ENCODE measurements at regions not wholly inside any gene's neighbourhood (a gene's known extent, or its start where the extent isn't known, plus 50 kb on each side); places are given as distances from the start of the nearest gene placed in this dataset.

DNA sequence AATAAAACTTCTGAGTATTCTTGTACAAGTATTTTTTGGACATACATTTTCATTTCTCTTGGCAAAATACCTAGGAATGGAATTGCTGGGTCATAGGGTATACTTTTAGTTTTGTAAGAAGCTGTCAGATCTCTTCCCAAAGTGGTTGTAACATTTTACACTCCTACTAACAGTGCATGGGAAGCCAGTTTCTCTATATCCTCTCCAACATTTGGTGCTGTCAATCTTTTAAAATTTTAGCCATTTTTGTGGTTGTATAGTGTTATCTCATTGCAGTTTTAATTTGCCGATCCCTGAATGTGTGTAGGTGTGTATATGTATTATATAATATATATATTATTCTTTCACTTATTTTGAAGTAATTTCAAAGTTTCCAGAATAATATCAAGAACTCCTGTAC lies 63.1 kb upstream of the TMEM178A start:
- no peak overlapping the region for H3K4me3 ChIP-seq (ENCODE audit: low read depth, low read length)
- TF ChIP-seq CTCF (IDR thresholded peaks at IDR 0.05; ENCODE audit: borderline replicate concordance, insufficient read depth, low read depth, low read length), result no peak

DNA sequence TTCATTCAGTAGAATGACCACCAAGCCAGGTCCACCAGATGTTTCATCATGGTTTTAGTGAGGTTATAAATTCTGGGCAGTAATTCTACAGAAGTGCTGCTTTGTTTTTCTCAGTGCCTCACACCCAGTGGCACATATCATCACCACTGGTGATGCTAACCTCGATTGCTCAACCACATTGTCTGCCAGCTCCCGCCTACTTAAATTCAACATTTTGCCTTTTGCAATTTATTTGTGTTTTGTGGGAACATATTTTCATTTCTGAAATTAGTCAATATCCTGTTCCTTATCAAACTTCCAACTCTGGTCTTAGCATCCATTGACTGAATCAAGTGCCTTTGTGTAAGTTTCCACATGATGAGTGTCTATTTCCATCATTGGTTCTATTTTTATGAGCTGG lies 62.3 kb upstream of the TMEM178A start:
- no peak overlapping the region for H3K4me3 ChIP-seq (ENCODE audit: low read depth, low read length)
- TF ChIP-seq CTCF (IDR thresholded peaks at IDR 0.05; ENCODE audit: borderline replicate concordance, insufficient read depth, low read depth, low read length), result no peak

- H3K4me3 ChIP-seq (ENCODE audit: low read depth, low read length), result no peak overlapping the region
- no peak for TF ChIP-seq CTCF (IDR thresholded peaks at IDR 0.05; ENCODE audit: borderline replicate concordance, insufficient read depth, low read depth, low read length)
Measured at GRCh38 chr2:39604866-39605265, 60.9 kb upstream of the TMEM178A start.

- TF ChIP-seq CTCF (IDR thresholded peaks at IDR 0.05; ENCODE audit: borderline replicate concordance, insufficient read depth, low read depth, low read length), result no peak
Measured at GRCh38 chr2:39606585-39606984, 59.1 kb upstream of the TMEM178A start.

DNA sequence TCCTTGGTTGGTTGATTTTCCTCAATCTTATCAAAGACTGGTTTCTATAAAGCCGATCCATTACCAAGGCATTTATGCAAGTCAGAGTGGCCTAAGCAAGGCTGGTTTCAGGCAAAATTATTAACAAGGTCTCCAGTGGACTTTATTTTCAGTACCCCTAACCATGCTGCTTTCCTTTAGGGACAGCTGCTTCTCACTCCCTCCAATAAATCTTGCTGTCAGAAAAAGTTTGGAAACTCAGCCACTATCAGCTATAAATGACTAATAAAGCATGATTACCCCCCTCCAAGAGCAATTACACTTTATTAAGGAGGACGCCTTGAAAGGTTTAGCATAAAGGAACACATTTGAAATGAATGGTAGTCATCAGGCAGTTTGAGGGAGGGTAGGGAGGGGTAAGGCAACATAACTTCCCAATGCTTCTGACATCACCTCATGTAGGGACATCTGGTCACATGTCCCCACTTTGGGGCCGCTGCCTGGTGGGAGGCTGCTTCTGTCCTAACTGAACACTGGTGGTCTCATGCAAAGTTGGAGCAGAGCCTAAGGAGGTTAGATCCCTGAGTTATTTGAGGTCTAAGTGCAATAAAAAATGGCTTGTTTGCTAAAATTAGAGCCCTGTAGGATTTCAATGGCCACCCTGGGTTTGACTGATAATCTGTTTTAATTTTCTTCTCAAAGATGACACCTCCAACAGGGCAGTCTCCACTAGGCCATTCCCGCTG lies 58.0 kb upstream of the TMEM178A start:
- TF ChIP-seq CTCF (IDR thresholded peaks at IDR 0.05; ENCODE audit: borderline replicate concordance, insufficient read depth, low read depth, low read length), result no peak

More at GRCh38 chr2:39606585-39606984, 59.1 kb upstream of the TMEM178A start:
- no peak overlapping the region for H3K4me3 ChIP-seq (ENCODE audit: low read depth, low read length)

DNA sequence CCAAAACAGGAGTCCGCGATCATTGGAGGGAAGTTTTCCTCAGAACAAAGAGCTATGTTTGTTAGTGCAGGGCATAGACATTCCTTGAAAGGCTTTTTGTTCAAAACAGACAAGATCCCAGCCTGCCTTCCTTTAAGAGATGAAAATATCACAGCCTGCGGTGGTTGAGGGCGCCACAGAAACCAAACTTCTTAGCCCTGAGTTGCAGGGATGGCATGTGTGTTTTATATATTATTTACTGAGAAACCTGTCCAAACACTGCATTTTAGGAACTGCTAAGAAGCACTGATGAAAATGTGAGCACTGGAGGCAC lies 57.5 kb upstream of the TMEM178A start:
- no peak overlapping the region for H3K4me3 ChIP-seq (ENCODE audit: low read depth, low read length)
- TF ChIP-seq CTCF (IDR thresholded peaks at IDR 0.05; ENCODE audit: borderline replicate concordance, insufficient read depth, low read depth, low read length), result no peak

More for the DNA sequence above, 58.0 kb upstream of the TMEM178A start:
- no peak overlapping the region for H3K4me3 ChIP-seq (ENCODE audit: low read depth, low read length)

DNA sequence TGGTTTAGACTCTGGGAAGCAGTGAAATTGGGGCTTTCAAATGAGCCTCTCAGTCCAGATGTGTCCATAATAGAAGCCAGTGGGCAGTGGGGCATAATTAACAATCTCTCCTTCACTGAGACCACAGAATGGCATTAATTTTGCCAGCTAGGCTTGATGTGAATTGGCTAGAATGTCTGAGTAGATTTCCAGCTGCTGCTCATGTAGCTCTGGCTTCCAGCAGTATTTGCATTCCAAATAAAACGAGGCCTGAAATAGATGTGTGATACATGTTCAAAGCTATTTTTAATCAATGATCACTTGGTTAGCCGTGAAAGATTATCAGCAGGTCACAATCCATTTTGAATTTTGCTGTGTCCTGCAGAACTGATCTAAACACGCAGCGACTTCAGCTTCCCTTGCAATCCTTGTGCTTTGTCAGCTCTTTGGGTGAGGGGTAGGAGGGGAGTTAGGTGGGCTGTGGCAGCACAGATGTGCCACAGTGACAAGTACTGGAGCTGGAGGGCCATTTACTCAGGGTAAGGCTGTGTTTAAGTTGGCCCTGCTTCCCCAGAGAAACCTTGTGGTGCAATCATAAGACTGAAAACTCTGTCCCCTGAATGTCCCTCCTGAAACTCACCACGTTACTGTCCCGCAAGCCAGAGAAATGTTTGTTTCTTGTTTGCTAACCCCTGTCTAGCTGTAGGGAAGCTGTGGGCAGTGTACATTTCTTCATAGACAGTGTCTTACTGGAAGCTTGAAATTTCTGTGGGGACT lies 56.9 kb upstream of the TMEM178A start:
- TF ChIP-seq CTCF (IDR thresholded peaks at IDR 0.05; ENCODE audit: borderline replicate concordance, insufficient read depth, low read depth, low read length), result no peak
- no peak overlapping the region for H3K4me3 ChIP-seq (ENCODE audit: low read depth, low read length)
